ENCODE measurements at regions not wholly inside any gene's neighbourhood (a gene's known extent, or its start where the extent isn't known, plus 50 kb on each side); places are given as distances from the start of the nearest gene placed in this dataset.

- H3K4me1 ChIP-seq (replicated peaks in 1 of 2; ENCODE audit: control insufficient read depth in 2 of 2, insufficient read depth in 2 of 2, low read length in 2 of 2): no peaks in the 10 kb centered on the region
- POLR2A ChIA-PET: no interaction called here
- no peaks in the 10 kb centered on the region; the same call in 1 of the 2 replicates for H3K9me3 ChIP-seq (replicated peaks; ENCODE audit: control insufficient read depth, insufficient read depth, low read depth, low read length)
- FAIRE-seq (no peak), ATAC-seq (no peak), DNase-seq (ENCODE audit: extremely low read depth in 1 of 4, low spot score in 3 of 4) (no peak)
- CTCF ChIA-PET (ENCODE audit: low intra/inter-chr PET ratio): no interaction called here
- no peak overlapping the region for H3K4me2 ChIP-seq (ENCODE audit: insufficient read depth, low read length)
- no peaks in the 10 kb centered on the region for H4K20me1 ChIP-seq (replicated peaks; ENCODE audit: control insufficient read depth, insufficient read depth, low read length)
- TF ChIP-seq BCOR (IDR thresholded peaks at IDR 0.05) (no peak), ZNF217 (CRISPR knock-in tag; IDR thresholded peaks at IDR 0.05) (no peak), DMBX1 (CRISPR knock-in tag; IDR thresholded peaks at IDR 0.05; ENCODE audit: borderline replicate concordance) (no peak), YY1 (IDR thresholded peaks at IDR 0.05; ENCODE audit: borderline replicate concordance in 1 of 3, control insufficient read depth in 1 of 3, extremely low read depth in 1 of 3, insufficient read depth in 3 of 3, insufficient read length in 1 of 3, insufficient replicate concordance in 2 of 3, low read depth in 1 of 3, low read length in 2 of 3) (no peak), MNT (conservative IDR thresholded peaks at IDR 0.05) (no peak), ZNF232 (CRISPR knock-in tag; IDR thresholded peaks at IDR 0.05) (no peak), NUFIP1 (IDR thresholded peaks at IDR 0.05; ENCODE audit: partially characterized antibody) (no peak), ZNF586 (CRISPR knock-in tag; conservative IDR thresholded peaks at IDR 0.05) (no peak), CGGBP1 (CRISPR knock-in tag; IDR thresholded peaks at IDR 0.05) (no peak), ZNF764 (CRISPR knock-in tag; IDR thresholded peaks at IDR 0.05; ENCODE audit: low read depth) (no peak), TFAP4 (CRISPR knock-in tag; IDR thresholded peaks at IDR 0.05; ENCODE audit: borderline replicate concordance) (no peak), SREBF1 (IDR thresholded peaks at IDR 0.05; ENCODE audit: borderline replicate concordance, low read depth, low read length) (no peak), POLR2B (IDR thresholded peaks at IDR 0.05; ENCODE audit: low read depth, partially characterized antibody) (no peak)
- H3K27ac ChIP-seq (ENCODE audit: extremely low read depth, low read depth, low read length): no peak overlapping the region
- H3K9me1 ChIP-seq (ENCODE audit: control insufficient read depth, insufficient read depth, low read length): no peaks in the 10 kb centered on the region
- no peak overlapping the region for H3K9ac ChIP-seq (ENCODE audit: insufficient read depth in 1 of 2, low read depth in 2 of 2, low read length in 2 of 2)
- BruUV-seq (replicated peaks): no TSS peak
- in situ Hi-C loops (cut with MboI): no loop called here
- no peaks in the 10 kb centered on the region for H3K36me3 ChIP-seq (ENCODE audit: control insufficient read depth, insufficient read depth, low read length)
- intact Hi-C loops (cut with micrococcal nuclease): no loop called here
- no peak overlapping the region for H2AFZ ChIP-seq (ENCODE audit: low read depth, low read length)
- no peaks in the 10 kb centered on the region for H3K79me2 ChIP-seq (ENCODE audit: control insufficient read depth, insufficient read depth, low read length)
- no peak overlapping the region for H3K4me3 ChIP-seq
- no peaks in the 10 kb centered on the region for H3K27me3 ChIP-seq (ENCODE audit: control insufficient read depth in 2 of 2, insufficient read depth in 2 of 2, low read length in 2 of 2)
These were observed 309.7 kb downstream of the BMP4 start for GRCh38 chr14:53646925-53647324.
